Endothelial cell of umbilical vein (primary cell): ENCODE measurements at regions not wholly inside any gene's neighbourhood (a gene's known extent, or its start where the extent isn't known, plus 50 kb on each side); places are given as distances from the start of the nearest gene placed in this dataset.

Experiments
- BruUV-seq: library from RNA; stranded (reverse); fragments of 400-500 nt; replicated peaks from 2 replicates; lab custom pipeline; 2021; lab: Mats Ljungman, UMichigan
- CTCF ChIA-PET: fragments of 300-600, 350-600 bp; sonication (Branson Sonifier 250); formaldehyde crosslinking; loops from one replicate; lab custom pipeline; 2021; ENCODE audit warnings: antibody characterized with exemption, inconsistent platforms; lab: Charles Lee
- POLR2A ChIA-PET: fragments of 300-600, 350-600 bp; sonication (Branson Sonifier 250); formaldehyde crosslinking; loops from one replicate; lab custom pipeline; 2021; ENCODE audit warnings: antibody characterized with exemption, inconsistent platforms; lab: Charles Lee
- DNase-seq: peaks from one replicate; pipeline ENCODE4 v3.0.0-alpha.2; 2011; ENCODE audit warnings: low read depth, low spot score
- FAIRE-seq: peaks from 2 replicates; lab custom pipeline; 2011; peaks lifted over from hg19 to GRCh38; lab: Jason Lieb, UNC
- H2AFZ ChIP-seq: 2 replicates; pipeline ENCODE4 v1.6.0; 2012; ENCODE audit warnings: low read depth, low read length, control low read depth, inconsistent platforms
- H3K27ac ChIP-seq: 2 replicates; pipeline ENCODE4 v1.5.1; 2011; ENCODE audit warnings: low read depth, mild to moderate bottlenecking, control low read depth, low read length, moderate library complexity; ENCODE audit not compliant: insufficient read depth
- H3K27me3 ChIP-seq, 2 experiments: 2 replicates each; pipeline versions ENCODE4 v1.6.0 to v1.6.1; 2011; ENCODE audit warnings: low read length in 2 of 2, mixed read lengths in 1 of 2; ENCODE audit not compliant: control insufficient read depth in 2 of 2, insufficient read depth in 2 of 2
- H3K36me3 ChIP-seq, 2 experiments: 2 replicates in 1 of 2; 3 replicates in 1 of 2; pipeline ENCODE4 v1.5.1; 2011; ENCODE audit warnings: low read length in 2 of 2, mild to moderate bottlenecking in 1 of 2, moderate library complexity in 1 of 2; ENCODE audit not compliant: control insufficient read depth in 2 of 2, insufficient read depth in 2 of 2; ENCODE audit errors: extremely low read depth in 1 of 2
- H3K4me1 ChIP-seq: 3 replicates; pipeline ENCODE4 v1.5.1; 2011; ENCODE audit warnings: mild to moderate bottlenecking, low read length; ENCODE audit not compliant: control insufficient read depth, insufficient read depth; ENCODE audit errors: extremely low read depth
- H3K4me2 ChIP-seq: 2 replicates; pipeline ENCODE4 v1.6.1; 2011; ENCODE audit warnings: low read length, control low read depth, mixed read lengths; ENCODE audit not compliant: insufficient read depth
- H3K4me3 ChIP-seq, 3 experiments: fragments of 200-600 bp in 1 of 3; sonication (generic), shearing (Covaris generic) in 1 of 3; replicated peaks in 1 of 3; 2 replicates each; pipeline ENCODE4 v1.5.1; 2011 to 2016; ENCODE audit warnings: control low read depth in 3 of 3, low read length in 3 of 3, mild to moderate bottlenecking in 2 of 3, inconsistent platforms in 1 of 3, low read depth in 1 of 3, moderate library complexity in 1 of 3; ENCODE audit not compliant: insufficient read depth in 1 of 3
- H3K79me2 ChIP-seq: 2 replicates; pipeline ENCODE4 v1.6.0; 2012; ENCODE audit warnings: low read length, inconsistent platforms; ENCODE audit not compliant: control insufficient read depth, insufficient read depth
- H3K9ac ChIP-seq: replicated peaks from 2 replicates; pipeline ENCODE3; 2011; ENCODE audit warnings: low read length, control low read depth; ENCODE audit not compliant: insufficient read depth; ENCODE audit errors: extremely low read depth
- H3K9me1 ChIP-seq: replicated peaks from 3 replicates; pipeline ENCODE4 v1.6.0; 2011; ENCODE audit warnings: mild to moderate bottlenecking, low read length; ENCODE audit not compliant: control insufficient read depth, insufficient read depth; ENCODE audit errors: extremely low read depth
- H3K9me3 ChIP-seq: replicated peaks from 2 replicates; pipeline ENCODE4 v1.5.1; 2012; ENCODE audit warnings: low read length, inconsistent platforms; ENCODE audit not compliant: control insufficient read depth, insufficient read depth
- H4K20me1 ChIP-seq: replicated peaks from 2 replicates; pipeline ENCODE3; 2011; ENCODE audit warnings: mild to moderate bottlenecking, low read length; ENCODE audit not compliant: control insufficient read depth, insufficient read depth; ENCODE audit errors: extremely low read depth
- EZH2 ChIP-seq: IDR thresholded peaks from 2 replicates; pipeline ENCODE4 v1.6.1; 2012; ENCODE audit warnings: borderline replicate concordance, low read depth, mild to moderate bottlenecking, moderate library complexity, low read length, inconsistent platforms; ENCODE audit not compliant: severe bottlenecking
- FOS ChIP-seq: IDR thresholded peaks from 2 replicates; pipeline ENCODE4 v1.6.1; 2011; ENCODE audit warnings: mild to moderate bottlenecking, low read length, moderate library complexity, borderline replicate concordance; ENCODE audit not compliant: insufficient read depth
- GATA2 ChIP-seq: IDR thresholded peaks from 2 replicates; pipeline ENCODE4 v1.7.0; 2011; ENCODE audit warnings: low read depth, mild to moderate bottlenecking, moderate library complexity, mixed read lengths, low read length; ENCODE audit not compliant: insufficient read length, insufficient read depth
- JUN ChIP-seq: IDR thresholded peaks from 2 replicates; pipeline ENCODE4 v1.6.1; 2011; ENCODE audit warnings: borderline replicate concordance, low read depth; ENCODE audit not compliant: insufficient read length, insufficient read depth
- MYC ChIP-seq: IDR thresholded peaks from one replicate; pipeline ENCODE4 v1.6.1; 2011; ENCODE audit warnings: mild to moderate bottlenecking, low read depth, low read length
- POLR2A ChIP-seq: IDR thresholded peaks from 2 replicates; pipeline ENCODE4 v1.6.1; 2012; ENCODE audit warnings: low read depth, mild to moderate bottlenecking, control low read depth, low read length
- POLR2AphosphoS5 ChIP-seq: IDR thresholded peaks from 2 replicates; pipeline ENCODE4 v1.6.1; 2012; ENCODE audit warnings: low read depth, mild to moderate bottlenecking, control low read depth, low read length, moderate library complexity; ENCODE audit not compliant: insufficient read depth
- dilution Hi-C: fragments of 300-500 bp; cut with MboI; formaldehyde crosslinking; loops from one replicate; pipeline ENCODE4 v1.15.0; 2019; ENCODE audit warnings: low sequenced_read_pairs; ENCODE audit not compliant: extremely low pct_ligation_motif_present
- intact Hi-C: fragments of 100-400 bp; cut with micrococcal nuclease; formaldehyde crosslinking; loops from one replicate; pipeline ENCODE4 v1.10.0; 2022
- TF ChIP-seq, protein P1 (sequence below): IDR thresholded peaks from 2 replicates; pipeline ENCODE4 v1.6.1; 2011; ENCODE audit not compliant: insufficient read depth, insufficient read length
- TF ChIP-seq, protein P2 (sequence below), 2 donors: IDR thresholded peaks; 1 replicate in 1 of 2; 2 replicates in 1 of 2; pipeline ENCODE4 v1.5.1; 2011; ENCODE audit warnings: low read length in 2 of 2, mild to moderate bottlenecking in 2 of 2, moderate library complexity in 2 of 2, control low read depth in 1 of 2, inconsistent platforms in 1 of 2, low read depth in 1 of 2; ENCODE audit not compliant: insufficient read depth in 1 of 2; ENCODE audit errors: extremely low read depth in 1 of 2

DNA sequence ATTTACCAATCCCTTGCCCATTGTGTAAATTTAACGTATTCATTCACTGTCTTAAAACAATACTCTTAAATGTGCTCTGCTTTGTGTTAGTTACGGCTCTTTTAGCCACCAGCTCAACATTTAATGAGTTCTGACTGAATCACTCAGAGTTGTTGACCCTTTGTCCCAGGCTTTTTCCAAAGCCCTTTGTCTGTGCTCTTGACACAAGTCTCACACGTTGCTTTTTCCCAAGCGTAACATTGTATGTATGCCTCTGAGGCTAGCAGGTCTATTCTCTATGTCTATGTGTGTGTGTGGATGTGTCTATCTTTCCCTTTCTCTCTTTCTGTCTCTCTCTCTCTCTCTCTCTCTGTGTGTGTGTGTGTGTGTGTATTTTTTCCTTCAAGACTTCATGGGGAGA is 435.4 kb upstream of the GOLIM4 start:
- H4K20me1 ChIP-seq, result no peaks in the 10 kb centered on the region
- peaks cover 0 to 2% of the 10 kb centered on the region in 2 experiments for H3K27me3 ChIP-seq
- POLR2A ChIA-PET, result no interaction called here
- no peak overlapping the region for H2AFZ ChIP-seq
- BruUV-seq, result no TSS peak
- no peak for DNase-seq
- no peak for TF ChIP-seq EZH2
- TF ChIP-seq JUN, result no peak
- TF ChIP-seq GATA2, result no peak
- no peak for TF ChIP-seq POLR2AphosphoS5
- TF ChIP-seq, protein P1, sequence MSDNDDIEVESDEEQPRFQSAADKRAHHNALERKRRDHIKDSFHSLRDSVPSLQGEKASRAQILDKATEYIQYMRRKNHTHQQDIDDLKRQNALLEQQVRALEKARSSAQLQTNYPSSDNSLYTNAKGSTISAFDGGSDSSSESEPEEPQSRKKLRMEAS, result no peak
- TF ChIP-seq FOS, result no peak
- TF ChIP-seq POLR2A, result no peak
- TF ChIP-seq, protein P2, sequence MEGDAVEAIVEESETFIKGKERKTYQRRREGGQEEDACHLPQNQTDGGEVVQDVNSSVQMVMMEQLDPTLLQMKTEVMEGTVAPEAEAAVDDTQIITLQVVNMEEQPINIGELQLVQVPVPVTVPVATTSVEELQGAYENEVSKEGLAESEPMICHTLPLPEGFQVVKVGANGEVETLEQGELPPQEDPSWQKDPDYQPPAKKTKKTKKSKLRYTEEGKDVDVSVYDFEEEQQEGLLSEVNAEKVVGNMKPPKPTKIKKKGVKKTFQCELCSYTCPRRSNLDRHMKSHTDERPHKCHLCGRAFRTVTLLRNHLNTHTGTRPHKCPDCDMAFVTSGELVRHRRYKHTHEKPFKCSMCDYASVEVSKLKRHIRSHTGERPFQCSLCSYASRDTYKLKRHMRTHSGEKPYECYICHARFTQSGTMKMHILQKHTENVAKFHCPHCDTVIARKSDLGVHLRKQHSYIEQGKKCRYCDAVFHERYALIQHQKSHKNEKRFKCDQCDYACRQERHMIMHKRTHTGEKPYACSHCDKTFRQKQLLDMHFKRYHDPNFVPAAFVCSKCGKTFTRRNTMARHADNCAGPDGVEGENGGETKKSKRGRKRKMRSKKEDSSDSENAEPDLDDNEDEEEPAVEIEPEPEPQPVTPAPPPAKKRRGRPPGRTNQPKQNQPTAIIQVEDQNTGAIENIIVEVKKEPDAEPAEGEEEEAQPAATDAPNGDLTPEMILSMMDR (IDR thresholded peaks at IDR 0.05; ENCODE audit: extremely low read depth in 1 of 2, insufficient read depth in 1 of 2, low read depth in 1 of 2, low read length in 2 of 2), result no peak
- TF ChIP-seq MYC, result no peak
- no peak overlapping the region for H3K4me3 ChIP-seq
- H3K9me3 ChIP-seq, result no peaks in the 10 kb centered on the region
- no peak overlapping the region for H3K9ac ChIP-seq
- no peaks in the 10 kb centered on the region for H3K9me1 ChIP-seq
- dilution Hi-C loops (no loop called here), intact Hi-C loops (no loop called here)
- H3K79me2 ChIP-seq, result no peaks in the 10 kb centered on the region
- H3K36me3 ChIP-seq, result no peaks in the 10 kb centered on the region
- no peaks in the 10 kb centered on the region for H3K4me1 ChIP-seq
- no peak overlapping the region for H3K4me2 ChIP-seq
- CTCF ChIA-PET, result no interaction called here
- no peak overlapping the region for H3K27ac ChIP-seq
- no peak for FAIRE-seq
